HCT116 (cell line): ENCODE measurements at regions not wholly inside any gene's neighbourhood (a gene's known extent, or its start where the extent isn't known, plus 50 kb on each side); places are given as distances from the start of the nearest gene placed in this dataset.

Experiments
- ATAC-seq: fragments of 200-7000 bp; cut with Tn5 transposase; 2 replicates; pipeline ENCODE4 v1.9.1; 2020; ENCODE audit warnings: mild to moderate bottlenecking, moderate library complexity
- BruUV-seq: library from RNA; stranded (reverse); fragments of 400-500 nt; replicated peaks from 2 replicates; lab custom pipeline; 2021; lab: Mats Ljungman, UMichigan
- CTCF ChIA-PET: fragments of 300-600 bp; sonication (Branson Sonifier 250); formaldehyde crosslinking; loops from one replicate; lab custom pipeline; 2021; ENCODE audit warnings: antibody characterized with exemption; lab: Charles Lee
- POLR2A ChIA-PET: fragments of 300-600, 350-600 bp; sonication (Branson Sonifier 250); formaldehyde crosslinking; loops from one replicate; lab custom pipeline; 2021; ENCODE audit warnings: antibody characterized with exemption; lab: Charles Lee
- RAD21 ChIA-PET, 2 experiments: fragments of 300-600 bp; sonication (Branson Sonifier 250); formaldehyde crosslinking; loops; one replicate each; lab custom pipeline; 2023; ENCODE audit warnings: low total read pairs in 2 of 2; ENCODE audit not compliant: uncharacterized antibody in 2 of 2, unreplicated experiment in 2 of 2, low non-redundant PET in 1 of 2; lab: Charles Lee
- DNase-seq: peaks from one replicate; pipeline ENCODE4 v3.0.0-alpha.2; 2010; ENCODE audit warnings: low read depth, low spot score
- H2AFZ ChIP-seq: fragments of 200-600 bp; shearing (Covaris generic), sonication (generic); 2 replicates; pipeline ENCODE4 v1.6.1; 2017; ENCODE audit warnings: low read depth, mixed run types, mixed read lengths, antibody characterized with exemption, low read length; ENCODE audit not compliant: poor library complexity, severe bottlenecking
- H3K27ac ChIP-seq: 2 replicates; pipeline ENCODE4 v1.5.1; 2012; ENCODE audit warnings: low read depth, low read length
- H3K27me3 ChIP-seq: fragments of 200-600 bp; sonication (generic); 2 replicates; pipeline ENCODE4 v1.6.1; 2016; ENCODE audit warnings: mixed run types, low read length, mixed read lengths; ENCODE audit not compliant: insufficient read depth
- H3K36me3 ChIP-seq, 2 experiments: fragments of 200-500 bp in 1 of 2; fragments of 200-600 bp in 1 of 2; sonication (Bioruptor generic) in 1 of 2; sonication (generic) in 1 of 2; 2 replicates each; pipeline versions ENCODE4 v1.5.1 to v1.6.1; 2014 to 2016; ENCODE audit warnings: low read length in 2 of 2, inconsistent platforms in 1 of 2, mixed read lengths in 1 of 2, mixed run types in 1 of 2; ENCODE audit not compliant: insufficient read depth in 2 of 2, control insufficient read depth in 1 of 2
- H3K4me1 ChIP-seq, 2 experiments: fragments of 200-600 bp in 1 of 2; sonication (generic) in 1 of 2; 2 replicates each; pipeline versions ENCODE4 v1.5.1 to v1.6.1; 2012 to 2017; ENCODE audit warnings: low read length in 2 of 2, inconsistent platforms in 1 of 2, mild to moderate bottlenecking in 1 of 2, mixed read lengths in 1 of 2, mixed run types in 1 of 2, moderate library complexity in 1 of 2; ENCODE audit not compliant: insufficient read depth in 2 of 2, control insufficient read depth in 1 of 2
- H3K4me2 ChIP-seq: fragments of 200-600 bp; sonication (generic); 2 replicates; pipeline ENCODE4 v1.6.1; 2017; ENCODE audit warnings: mixed run types, low read length, mixed read lengths
- H3K4me3 ChIP-seq, 2 experiments: fragments of 200-600 bp in 1 of 2; sonication (generic) in 1 of 2; replicated peaks in 1 of 2; 2 replicates each; pipeline ENCODE4 v1.5.1; 2011 to 2016; ENCODE audit warnings: low read length in 2 of 2, control low read depth in 1 of 2, low read depth in 1 of 2, mild to moderate bottlenecking in 1 of 2, mixed read lengths in 1 of 2, mixed run types in 1 of 2
- H3K79me2 ChIP-seq: fragments of 200-600 bp; sonication (generic); 2 replicates; pipeline ENCODE4 v1.6.1; 2017; ENCODE audit warnings: mild to moderate bottlenecking, mixed run types, low read length, moderate library complexity, mixed read lengths; ENCODE audit not compliant: insufficient read depth
- H3K9ac ChIP-seq: fragments of 200-600 bp; sonication (generic); 2 replicates; pipeline ENCODE4 v1.6.1; 2016; ENCODE audit warnings: low read length, mixed read lengths
- H3K9me2 ChIP-seq: fragments of 200-600 bp; sonication (generic), shearing (Covaris generic); 2 replicates; pipeline ENCODE4 v1.6.1; 2017; ENCODE audit warnings: mixed run types, mild to moderate bottlenecking, moderate library complexity; ENCODE audit not compliant: insufficient read depth
- H3K9me3 ChIP-seq, 2 experiments: fragments of 200-500 bp in 1 of 2; fragments of 200-600 bp in 1 of 2; sonication (Bioruptor generic) in 1 of 2; sonication (generic) in 1 of 2; 2 replicates each; pipeline ENCODE4 v1.6.1; 2014 to 2017; ENCODE audit warnings: low read length in 2 of 2, mixed read lengths in 2 of 2, inconsistent platforms in 1 of 2, low read depth in 1 of 2, mild to moderate bottlenecking in 1 of 2, mixed run types in 1 of 2, moderate library complexity in 1 of 2; ENCODE audit not compliant: control insufficient read depth in 1 of 2, insufficient read depth in 1 of 2
- H4K20me1 ChIP-seq: fragments of 200-600 bp; sonication (generic), shearing (Covaris generic); 2 replicates; pipeline ENCODE4 v1.6.1; 2017; ENCODE audit warnings: mixed run types, mild to moderate bottlenecking, moderate library complexity; ENCODE audit not compliant: insufficient read depth
- CBX3 ChIP-seq: IDR thresholded peaks from 2 replicates; pipeline ENCODE4 v1.6.1; 2012; ENCODE audit warnings: low read depth
- CEBPB ChIP-seq: IDR thresholded peaks from 2 replicates; pipeline ENCODE4 v1.6.1; 2012; ENCODE audit warnings: low read depth
- ELF1 ChIP-seq: IDR thresholded peaks from 2 replicates; pipeline ENCODE4 v1.6.1; 2012; ENCODE audit warnings: low read depth, borderline replicate concordance
- EZH2 ChIP-seq: fragments of 200-600 bp; sonication (generic); IDR thresholded peaks from 2 replicates; pipeline ENCODE4 v1.6.1; 2017; ENCODE audit warnings: antibody characterized with exemption, mixed run types
- EZH2phosphoT487 ChIP-seq: fragments of 200-600 bp; IDR thresholded peaks from 2 replicates; pipeline ENCODE4 v1.6.1; 2018; ENCODE audit warnings: antibody characterized with exemption, borderline replicate concordance
- FOSL1 ChIP-seq: IDR thresholded peaks from 2 replicates; pipeline ENCODE4 v1.6.1; 2012; ENCODE audit warnings: low read depth
- RAD21 ChIP-seq: IDR thresholded peaks from 2 replicates; pipeline ENCODE4 v1.6.1; 2012; ENCODE audit warnings: low read depth, mild to moderate bottlenecking
- SIN3A ChIP-seq: IDR thresholded peaks from 2 replicates; pipeline ENCODE4 v1.6.1; 2012; ENCODE audit warnings: low read depth
- SP1 ChIP-seq: IDR thresholded peaks from 2 replicates; pipeline ENCODE4 v1.6.1; 2012; ENCODE audit warnings: low read depth
- TCF7L2 ChIP-seq: IDR thresholded peaks from 2 replicates; pipeline ENCODE4 v1.7.0; 2011; ENCODE audit warnings: borderline replicate concordance, inconsistent platforms; ENCODE audit not compliant: insufficient read depth, insufficient read length; ENCODE audit errors: extremely low read depth
- ZNF274 ChIP-seq: fragments of 200-500 bp; sonication (Bioruptor generic); IDR thresholded peaks from 2 replicates; pipeline ENCODE4 v1.6.1; 2014; ENCODE audit warnings: mild to moderate bottlenecking, low read depth, low read length, inconsistent platforms
- intact Hi-C: fragments of 100-400 bp; cut with micrococcal nuclease; formaldehyde crosslinking; loops from 2 replicates; pipeline ENCODE4 v1.10.0; 2022
- TF ChIP-seq, protein P1 (sequence below): IDR thresholded peaks from 2 replicates; pipeline ENCODE4 v1.6.1; 2012; ENCODE audit warnings: low read depth

DNA sequence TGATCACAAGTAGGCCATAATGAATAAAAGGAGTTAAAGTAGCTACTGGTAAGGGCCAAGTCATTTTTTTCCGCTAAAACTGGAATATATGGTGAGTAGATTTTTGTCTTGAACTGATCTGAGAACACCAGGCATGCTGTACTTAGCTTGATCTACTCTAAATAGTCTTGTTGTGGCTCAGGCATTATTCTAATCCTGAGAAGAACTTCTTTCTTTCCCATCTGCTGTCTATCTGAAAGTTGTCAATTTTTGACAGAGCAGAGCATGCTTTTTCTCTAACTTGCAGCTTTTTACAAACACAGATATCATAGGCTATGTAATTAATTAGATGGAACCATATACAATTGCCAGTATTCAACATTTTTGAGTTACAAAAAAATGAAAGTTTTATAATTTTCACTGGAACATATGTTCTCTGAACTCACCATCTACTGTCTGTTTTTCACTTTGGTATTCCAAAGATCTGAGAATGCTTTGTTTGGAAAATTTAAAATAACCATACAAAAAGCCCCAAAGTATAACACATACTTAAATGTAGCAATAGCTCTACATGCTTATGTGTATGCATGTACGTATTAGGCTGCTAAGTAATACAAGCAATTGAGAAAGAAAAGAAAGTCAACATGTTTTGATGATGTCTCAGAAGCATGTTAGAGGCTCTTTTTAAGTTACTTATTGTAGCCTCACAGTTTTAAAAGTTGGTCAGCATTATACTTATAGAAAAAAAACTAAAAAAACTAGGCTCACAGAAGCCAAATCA, 542.7 kb upstream of the LUZP2 start:
- no peak for ATAC-seq
- H3K4me1 ChIP-seq, result no peaks in the 10 kb centered on the region
- H4K20me1 ChIP-seq, result no peaks in the 10 kb centered on the region
- H3K79me2 ChIP-seq, result no peaks in the 10 kb centered on the region
- no peak overlapping the region for H3K27ac ChIP-seq
- no peak for DNase-seq
- H2AFZ ChIP-seq, result no peak overlapping the region
- no peaks in the 10 kb centered on the region for H3K27me3 ChIP-seq
- TF ChIP-seq SP1, result no peak
- POLR2A ChIA-PET, result no interaction called here
- RAD21 ChIA-PET, result no interaction called here
- BruUV-seq, result no TSS peak
- CTCF ChIA-PET, result no interaction called here
- H3K4me3 ChIP-seq, result no peak overlapping the region
- no peaks in the 10 kb centered on the region for H3K9me2 ChIP-seq
- H3K9me3 ChIP-seq, result peaks cover 6 to 29% of the 10 kb centered on the region in 2 experiments; a peak in 2 of 4 replicates
- no peaks in the 10 kb centered on the region for H3K36me3 ChIP-seq
- H3K9ac ChIP-seq, result no peak overlapping the region
- no peak overlapping the region for H3K4me2 ChIP-seq
- intact Hi-C loops, result no loop called here

DNA sequence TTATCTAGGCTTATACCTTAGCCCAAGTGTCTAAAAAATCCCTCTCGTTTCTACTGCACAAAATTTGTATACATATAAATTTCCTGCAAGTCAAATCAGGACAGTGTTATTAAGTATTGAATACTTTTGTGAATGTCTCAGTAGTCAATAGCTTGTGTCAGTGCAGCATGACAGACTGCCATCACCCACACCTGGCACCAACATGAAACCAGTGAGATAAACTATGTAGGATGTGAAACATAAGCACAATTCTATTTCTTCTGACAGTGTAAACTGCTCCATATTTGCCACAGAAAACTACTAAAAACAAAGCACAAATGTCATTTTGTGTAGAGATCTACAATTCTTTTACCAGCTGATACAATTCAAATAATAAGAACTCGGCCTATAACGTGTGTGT, 542.1 kb upstream of the LUZP2 start:
- BruUV-seq, result no TSS peak
- Histone ChIP-seq H3K27ac (no peak overlapping the region), H3K27me3 (no peaks in the 10 kb centered on the region), H2AFZ (no peak overlapping the region)
- intact Hi-C loops, result no loop called here
- no peak for DNase-seq
- TF ChIP-seq SP1 (no peak), CBX3 (no peak), ZNF274 (no peak), SIN3A (no peak), ELF1 (no peak), RAD21 (no peak), EZH2 (no peak), FOSL1 (no peak), TCF7L2 (no peak), EZH2phosphoT487 (no peak), CEBPB (no peak)
- TF ChIP-seq, protein P1, sequence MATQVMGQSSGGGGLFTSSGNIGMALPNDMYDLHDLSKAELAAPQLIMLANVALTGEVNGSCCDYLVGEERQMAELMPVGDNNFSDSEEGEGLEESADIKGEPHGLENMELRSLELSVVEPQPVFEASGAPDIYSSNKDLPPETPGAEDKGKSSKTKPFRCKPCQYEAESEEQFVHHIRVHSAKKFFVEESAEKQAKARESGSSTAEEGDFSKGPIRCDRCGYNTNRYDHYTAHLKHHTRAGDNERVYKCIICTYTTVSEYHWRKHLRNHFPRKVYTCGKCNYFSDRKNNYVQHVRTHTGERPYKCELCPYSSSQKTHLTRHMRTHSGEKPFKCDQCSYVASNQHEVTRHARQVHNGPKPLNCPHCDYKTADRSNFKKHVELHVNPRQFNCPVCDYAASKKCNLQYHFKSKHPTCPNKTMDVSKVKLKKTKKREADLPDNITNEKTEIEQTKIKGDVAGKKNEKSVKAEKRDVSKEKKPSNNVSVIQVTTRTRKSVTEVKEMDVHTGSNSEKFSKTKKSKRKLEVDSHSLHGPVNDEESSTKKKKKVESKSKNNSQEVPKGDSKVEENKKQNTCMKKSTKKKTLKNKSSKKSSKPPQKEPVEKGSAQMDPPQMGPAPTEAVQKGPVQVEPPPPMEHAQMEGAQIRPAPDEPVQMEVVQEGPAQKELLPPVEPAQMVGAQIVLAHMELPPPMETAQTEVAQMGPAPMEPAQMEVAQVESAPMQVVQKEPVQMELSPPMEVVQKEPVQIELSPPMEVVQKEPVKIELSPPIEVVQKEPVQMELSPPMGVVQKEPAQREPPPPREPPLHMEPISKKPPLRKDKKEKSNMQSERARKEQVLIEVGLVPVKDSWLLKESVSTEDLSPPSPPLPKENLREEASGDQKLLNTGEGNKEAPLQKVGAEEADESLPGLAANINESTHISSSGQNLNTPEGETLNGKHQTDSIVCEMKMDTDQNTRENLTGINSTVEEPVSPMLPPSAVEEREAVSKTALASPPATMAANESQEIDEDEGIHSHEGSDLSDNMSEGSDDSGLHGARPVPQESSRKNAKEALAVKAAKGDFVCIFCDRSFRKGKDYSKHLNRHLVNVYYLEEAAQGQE, result no peak
- TF ChIP-seq, all 23 proteins: peak for 0
- H3K9ac ChIP-seq, result no peak overlapping the region
- H4K20me1 ChIP-seq, result no peaks in the 10 kb centered on the region
- H3K36me3 ChIP-seq, result no peaks in the 10 kb centered on the region
- ChIA-PET CTCF (no interaction called here), RAD21 (no interaction called here), POLR2A (no interaction called here)
- H3K4me1 ChIP-seq, result no peaks in the 10 kb centered on the region
- H3K9me3 ChIP-seq, result peaks cover 6 to 35% of the 10 kb centered on the region in 2 experiments; a peak in 2 of 4 replicates
- ATAC-seq, result no peak
- no peak overlapping the region for H3K4me2 ChIP-seq
- no peaks in the 10 kb centered on the region for H3K79me2 ChIP-seq
- no peak overlapping the region for H3K4me3 ChIP-seq
- H3K9me2 ChIP-seq, result no peaks in the 10 kb centered on the region
